ENCODE measurements at regions not wholly inside any gene's neighbourhood (a gene's known extent, or its start where the extent isn't known, plus 50 kb on each side); places are given as distances from the start of the nearest gene placed in this dataset.
"Not testable (repeated sequence)": the region's sequence is repeated elsewhere in the genome, so short reads cannot be mapped to it uniquely, and the experiment has no call there.

DNA sequence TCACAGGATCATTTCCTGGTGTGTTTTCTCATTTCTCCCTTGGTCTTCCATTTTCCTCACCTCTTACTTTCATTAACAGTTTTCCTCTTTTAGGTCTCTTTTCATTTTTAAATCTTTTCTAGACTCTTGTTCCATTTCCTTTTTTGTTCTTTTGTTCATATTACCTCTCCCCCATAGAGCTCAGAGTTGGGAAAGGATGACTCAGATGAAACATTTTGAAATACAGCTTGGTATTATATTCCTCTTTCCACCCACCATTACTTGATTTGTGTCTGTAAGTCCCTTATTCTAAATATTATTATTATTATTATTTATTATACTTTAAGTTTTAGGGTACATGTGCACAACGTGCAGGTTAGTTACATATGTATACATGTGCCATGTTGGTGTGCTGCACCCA lies 153.1 kb downstream of the VGLL3 start:
- no peak for ATAC-seq
- Histone ChIP-seq H3K4me3 (no peak overlapping the region), H3K27me3 (ENCODE audit: insufficient read depth in 3 of 3, low read length in 2 of 3) (no peaks in the 10 kb centered on the region), H3K9me3 (no peaks in the 10 kb centered on the region), H3K36me3 (ENCODE audit: insufficient read depth in 1 of 2, low read depth in 1 of 2) (no peaks in the 10 kb centered on the region), H3K4me1 (no peaks in the 10 kb centered on the region), H3K27ac (no peak overlapping the region)
- WGBS, 3 donors: 96 to 100% (median 100%) methylated on average over 1 of the region's 1 CpG
- TF ChIP-seq, protein P1, sequence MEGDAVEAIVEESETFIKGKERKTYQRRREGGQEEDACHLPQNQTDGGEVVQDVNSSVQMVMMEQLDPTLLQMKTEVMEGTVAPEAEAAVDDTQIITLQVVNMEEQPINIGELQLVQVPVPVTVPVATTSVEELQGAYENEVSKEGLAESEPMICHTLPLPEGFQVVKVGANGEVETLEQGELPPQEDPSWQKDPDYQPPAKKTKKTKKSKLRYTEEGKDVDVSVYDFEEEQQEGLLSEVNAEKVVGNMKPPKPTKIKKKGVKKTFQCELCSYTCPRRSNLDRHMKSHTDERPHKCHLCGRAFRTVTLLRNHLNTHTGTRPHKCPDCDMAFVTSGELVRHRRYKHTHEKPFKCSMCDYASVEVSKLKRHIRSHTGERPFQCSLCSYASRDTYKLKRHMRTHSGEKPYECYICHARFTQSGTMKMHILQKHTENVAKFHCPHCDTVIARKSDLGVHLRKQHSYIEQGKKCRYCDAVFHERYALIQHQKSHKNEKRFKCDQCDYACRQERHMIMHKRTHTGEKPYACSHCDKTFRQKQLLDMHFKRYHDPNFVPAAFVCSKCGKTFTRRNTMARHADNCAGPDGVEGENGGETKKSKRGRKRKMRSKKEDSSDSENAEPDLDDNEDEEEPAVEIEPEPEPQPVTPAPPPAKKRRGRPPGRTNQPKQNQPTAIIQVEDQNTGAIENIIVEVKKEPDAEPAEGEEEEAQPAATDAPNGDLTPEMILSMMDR (IDR thresholded peaks at IDR 0.05): no peak
- intact Hi-C loops (cut with DNase I): no loop called here
- no peak for DNase-seq

DNA sequence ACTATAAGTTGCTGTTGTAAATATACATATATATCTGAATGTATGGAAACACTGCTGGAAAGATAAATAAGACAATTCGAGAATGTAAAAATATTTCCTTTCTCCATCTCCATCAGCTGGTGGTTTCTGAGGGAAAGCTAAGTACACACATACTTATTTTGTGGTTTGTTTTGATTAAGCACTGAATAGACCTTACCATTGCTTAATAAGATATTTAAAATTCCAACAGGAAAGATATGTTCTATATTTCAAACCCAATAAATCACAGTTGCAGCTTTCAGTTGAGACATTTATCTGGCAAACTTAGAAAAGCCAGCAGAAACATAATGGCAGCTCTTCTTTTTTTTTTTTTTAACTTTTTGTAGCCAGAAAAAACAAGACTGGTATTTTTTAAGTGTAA lies 160.4 kb downstream of the VGLL3 start:
- no peak for DNase-seq
- Histone ChIP-seq H3K9me3 (no peaks in the 10 kb centered on the region), H3K4me1 (no peaks in the 10 kb centered on the region), H3K27ac (no peak overlapping the region), H3K36me3 (ENCODE audit: insufficient read depth in 1 of 2, low read depth in 1 of 2) (no peaks in the 10 kb centered on the region), H3K27me3 (ENCODE audit: insufficient read depth in 3 of 3, low read length in 2 of 3) (no peaks in the 10 kb centered on the region), H3K4me3 (no peak overlapping the region)
- no peak for ATAC-seq
- WGBS, 3 donors: 74 to 82% (median 79%) methylated on average over 1 of the region's 1 CpG
- TF ChIP-seq, protein P1 (IDR thresholded peaks at IDR 0.05): no peak
- intact Hi-C loops (cut with DNase I): no loop called here

DNA sequence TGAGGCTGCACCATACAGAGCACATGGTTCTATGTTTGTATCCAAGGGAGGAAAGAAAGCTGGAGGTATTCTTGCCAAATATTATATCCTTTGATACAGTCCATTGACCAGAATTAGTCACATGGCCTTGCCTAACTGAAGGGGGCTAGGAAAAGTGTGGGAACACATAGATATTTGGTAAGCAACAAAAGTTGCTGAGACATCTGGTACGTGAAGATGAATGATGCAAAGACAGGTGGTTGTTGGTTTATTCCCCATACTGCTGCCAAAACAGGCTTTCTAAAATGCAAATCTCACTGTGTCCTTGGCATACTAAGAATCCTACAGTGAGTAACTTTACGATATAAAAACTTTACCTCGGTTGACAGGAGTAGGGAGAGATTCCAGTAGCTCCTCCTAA lies 162.2 kb downstream of the VGLL3 start:
- intact Hi-C loops (cut with DNase I): no loop called here
- Histone ChIP-seq H3K36me3 (ENCODE audit: insufficient read depth in 1 of 2, low read depth in 1 of 2) (no peaks in the 10 kb centered on the region), H3K4me3 (no peak overlapping the region), H3K27ac (no peak overlapping the region), H3K9me3 (no peaks in the 10 kb centered on the region), H3K4me1 (no peaks in the 10 kb centered on the region), H3K27me3 (ENCODE audit: insufficient read depth in 3 of 3, low read length in 2 of 3) (no peaks in the 10 kb centered on the region)
- 27 to 46% (median 28%) methylated on average over 3 of the region's 3 CpGs for WGBS, 3 donors
- DNase-seq (no peak), ATAC-seq (no peak)
- TF ChIP-seq, protein P1 (IDR thresholded peaks at IDR 0.05): no peak

DNA sequence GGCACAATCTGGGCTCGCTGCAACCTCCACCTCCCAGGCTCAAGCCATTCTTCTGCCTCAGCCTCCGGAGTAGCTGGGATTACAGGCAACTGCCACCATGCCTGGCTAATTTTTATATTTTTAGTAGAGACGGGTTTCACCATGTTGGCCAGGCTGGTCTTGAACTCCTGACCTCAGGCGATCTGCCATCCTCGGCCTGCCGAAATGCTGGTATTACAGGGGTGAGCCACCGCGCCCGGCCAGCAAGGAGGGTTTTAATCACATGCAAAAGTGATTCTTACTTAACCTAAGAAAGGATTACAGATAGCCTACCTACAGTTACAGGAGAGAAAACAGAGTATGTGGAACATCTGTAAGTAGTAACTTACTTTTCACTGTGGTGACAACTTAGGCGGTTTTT lies 163.4 kb downstream of the VGLL3 start:
- H3K27ac ChIP-seq; ATAC-seq; H3K36me3 ChIP-seq (ENCODE audit: insufficient read depth in 1 of 2, low read depth in 1 of 2); H3K4me1 ChIP-seq; H3K9me3 ChIP-seq; H3K4me3 ChIP-seq; intact Hi-C loops (cut with DNase I); H3K27me3 ChIP-seq (ENCODE audit: insufficient read depth in 3 of 3, low read length in 2 of 3); DNase-seq: not testable (repeated sequence)
- WGBS, 3 donors: 90 to 93% (median 90%) methylated on average over 10 of the region's 10 CpGs

DNA sequence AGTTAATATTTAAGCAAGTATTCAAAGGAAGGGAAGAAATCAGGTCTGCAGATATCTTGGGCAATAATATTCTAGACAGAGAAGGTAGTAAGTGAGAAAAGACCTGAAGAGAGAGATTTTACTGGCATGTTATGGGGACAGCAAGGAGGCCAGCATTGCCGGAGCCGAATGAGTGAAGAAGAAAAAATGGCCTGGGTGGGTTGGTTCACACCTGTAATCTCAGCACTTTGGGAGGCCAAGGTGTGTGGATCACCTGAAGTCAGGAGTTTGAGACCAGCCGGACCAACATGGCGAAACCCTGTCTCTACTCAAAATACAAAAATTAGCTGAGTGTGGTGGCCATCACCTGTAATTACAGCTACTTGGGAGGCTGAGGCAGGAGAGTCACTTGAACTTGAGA lies 164.7 kb downstream of the VGLL3 start:
- Histone ChIP-seq H3K27ac (no peak overlapping the region), H3K36me3 (ENCODE audit: insufficient read depth in 1 of 2, low read depth in 1 of 2) (no peaks in the 10 kb centered on the region), H3K4me3 (no peak overlapping the region), H3K9me3 (no peaks in the 10 kb centered on the region), H3K4me1 (no peaks in the 10 kb centered on the region), H3K27me3 (ENCODE audit: insufficient read depth in 3 of 3, low read length in 2 of 3) (no peaks in the 10 kb centered on the region)
- DNase-seq (no peak), ATAC-seq (no peak)
- TF ChIP-seq, protein P1 (IDR thresholded peaks at IDR 0.05): no peak
- intact Hi-C loops (cut with DNase I): no loop called here
- 95 to 98% (median 96%) methylated on average over 4 of the region's 4 CpGs for WGBS, 3 donors

Measured in psoas muscle (tissue), 7 donors.